Gastrocnemius medialis (tissue), 4 donors: ENCODE measurements at regions not wholly inside any gene's neighbourhood (a gene's known extent, or its start where the extent isn't known, plus 50 kb on each side); places are given as distances from the start of the nearest gene placed in this dataset.

Source experiments
- CTCF ChIP-seq, 5 experiments: fragments of 450-650 bp in 3 of 5; fragments of 200-600 bp in 2 of 5; sonication (generic) in 2 of 5; IDR thresholded peaks in 4 of 5; conservative IDR thresholded peaks in 1 of 5; 1 replicate in 4 of 5; 2 replicates in 1 of 5; pipeline ENCODE4 v1.5.1; 2016 to 2019; ENCODE audit warnings: antibody characterized with exemption in 5 of 5, mild to moderate bottlenecking in 3 of 5, moderate library complexity in 3 of 5
- POLR2A ChIP-seq, 2 donors: fragments of 450-650 bp; IDR thresholded peaks; one replicate each; pipeline ENCODE4 v1.6.1; 2017; ENCODE audit warnings: antibody characterized with exemption in 2 of 2, mild to moderate bottlenecking in 2 of 2, moderate library complexity in 2 of 2

GRCh38 chr2:185050804-185051203, 452.5 kb downstream of the ZNF804A start:
- no peak for TF ChIP-seq CTCF (IDR thresholded peaks at IDR 0.05 in 4 of 5, conservative IDR thresholded peaks at IDR 0.05 in 1 of 5)
- no peak for TF ChIP-seq POLR2A (IDR thresholded peaks at IDR 0.05)
